ENCODE measurements at regions not wholly inside any gene's neighbourhood (a gene's known extent, or its start where the extent isn't known, plus 50 kb on each side); places are given as distances from the start of the nearest gene placed in this dataset.

DNA sequence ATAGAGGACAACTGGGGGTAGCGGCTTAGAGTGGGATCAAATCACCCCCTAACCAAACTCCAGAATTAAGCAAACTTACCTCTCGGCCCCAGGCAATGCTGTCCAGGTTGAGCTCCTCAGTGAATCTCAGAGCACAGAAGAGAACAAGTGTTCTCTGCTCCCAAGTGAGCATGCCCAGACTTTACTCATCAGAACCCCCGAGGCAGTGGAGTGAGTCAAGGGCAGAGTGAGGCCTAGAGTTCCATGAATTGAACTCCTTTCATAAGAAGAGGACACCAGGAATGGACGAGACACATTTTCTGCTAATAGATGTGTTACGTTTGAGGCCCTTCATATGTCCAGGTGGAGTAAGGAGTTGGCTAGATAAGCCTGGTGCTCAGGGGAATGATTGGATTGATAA lies 134.0 kb upstream of the DTNBP1 start:
- no peak for TF ChIP-seq ZFX (IDR thresholded peaks at IDR 0.05)
- H3K27ac ChIP-seq = no peak overlapping the region

DNA sequence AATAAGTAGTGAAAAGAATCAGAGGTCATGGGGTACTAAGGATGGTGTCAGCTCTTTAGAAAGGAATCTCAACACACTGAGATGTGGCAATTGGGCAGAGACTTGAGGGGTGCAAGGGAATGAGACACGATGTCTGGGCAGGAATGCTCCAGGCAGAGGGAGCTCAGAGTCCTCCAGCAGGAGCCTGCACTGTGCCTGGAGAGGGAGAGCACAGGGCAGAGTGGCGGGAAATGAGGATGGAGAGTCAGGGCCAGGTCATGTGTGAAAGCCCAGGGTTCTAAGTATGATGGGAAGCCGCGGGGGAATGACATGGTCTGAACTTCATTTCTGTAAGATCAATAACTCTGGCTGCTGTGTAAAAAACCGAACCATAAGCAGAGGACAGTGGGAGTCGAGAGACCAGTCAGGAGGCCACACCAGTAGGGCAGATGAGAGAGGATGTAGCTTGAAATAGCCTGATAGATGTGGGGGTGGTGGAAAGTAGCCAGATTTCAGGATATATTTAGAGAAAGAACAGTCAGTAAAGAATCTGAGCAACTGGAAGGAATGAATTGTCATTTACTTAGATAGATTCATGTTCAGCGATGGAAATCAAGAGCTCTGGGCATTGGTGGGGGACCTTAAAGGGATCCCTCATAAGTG lies 133.4 kb upstream of the DTNBP1 start:
- H3K27ac ChIP-seq = no peak overlapping the region
- TF ChIP-seq ZFX (IDR thresholded peaks at IDR 0.05) = no peak
- TF ChIP-seq, protein P1, sequence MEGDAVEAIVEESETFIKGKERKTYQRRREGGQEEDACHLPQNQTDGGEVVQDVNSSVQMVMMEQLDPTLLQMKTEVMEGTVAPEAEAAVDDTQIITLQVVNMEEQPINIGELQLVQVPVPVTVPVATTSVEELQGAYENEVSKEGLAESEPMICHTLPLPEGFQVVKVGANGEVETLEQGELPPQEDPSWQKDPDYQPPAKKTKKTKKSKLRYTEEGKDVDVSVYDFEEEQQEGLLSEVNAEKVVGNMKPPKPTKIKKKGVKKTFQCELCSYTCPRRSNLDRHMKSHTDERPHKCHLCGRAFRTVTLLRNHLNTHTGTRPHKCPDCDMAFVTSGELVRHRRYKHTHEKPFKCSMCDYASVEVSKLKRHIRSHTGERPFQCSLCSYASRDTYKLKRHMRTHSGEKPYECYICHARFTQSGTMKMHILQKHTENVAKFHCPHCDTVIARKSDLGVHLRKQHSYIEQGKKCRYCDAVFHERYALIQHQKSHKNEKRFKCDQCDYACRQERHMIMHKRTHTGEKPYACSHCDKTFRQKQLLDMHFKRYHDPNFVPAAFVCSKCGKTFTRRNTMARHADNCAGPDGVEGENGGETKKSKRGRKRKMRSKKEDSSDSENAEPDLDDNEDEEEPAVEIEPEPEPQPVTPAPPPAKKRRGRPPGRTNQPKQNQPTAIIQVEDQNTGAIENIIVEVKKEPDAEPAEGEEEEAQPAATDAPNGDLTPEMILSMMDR (conservative IDR thresholded peaks at IDR 0.05) = no peak

DNA sequence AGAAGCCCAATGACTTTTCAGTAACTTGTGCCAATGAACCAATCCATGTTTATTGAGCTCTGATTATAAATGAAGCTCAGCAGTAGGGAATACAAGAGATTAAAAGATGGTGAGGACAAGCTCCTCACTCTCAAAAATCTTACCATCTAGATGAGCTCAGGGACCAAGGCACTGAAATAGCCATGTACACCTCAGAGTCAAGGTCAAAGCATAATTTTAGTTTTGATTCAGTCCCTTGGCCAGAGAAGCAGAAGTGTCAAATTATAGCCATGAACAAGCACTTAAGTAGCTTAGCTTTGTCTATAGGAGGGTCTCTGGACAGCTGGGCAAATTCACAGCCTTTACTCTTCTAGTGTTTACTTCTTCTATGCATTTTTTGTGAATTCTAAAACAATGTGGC lies 131.0 kb upstream of the DTNBP1 start:
- H3K27ac ChIP-seq = no peak overlapping the region
- TF ChIP-seq, protein P1 (conservative IDR thresholded peaks at IDR 0.05) = no peak
- no peak for TF ChIP-seq ZFX (IDR thresholded peaks at IDR 0.05)

DNA sequence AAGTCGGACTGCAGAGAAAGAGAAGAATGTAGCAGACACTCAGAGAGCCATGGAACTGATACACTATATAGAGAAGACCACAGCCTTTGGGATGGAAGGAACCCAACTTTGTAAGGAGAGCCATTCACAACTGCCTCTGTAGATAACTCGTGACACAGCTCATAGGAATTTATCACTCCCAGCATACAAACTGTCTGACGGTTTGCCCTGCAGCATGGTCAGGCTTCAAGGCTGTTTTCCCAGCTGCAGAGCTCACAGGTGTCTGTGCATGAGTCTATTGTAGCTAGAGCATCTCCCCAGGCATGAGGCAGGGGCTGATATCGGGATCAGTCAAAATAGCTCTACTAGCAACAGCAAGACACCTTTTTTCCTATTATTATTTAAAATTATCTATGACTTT lies 130.5 kb upstream of the DTNBP1 start:
- no peak overlapping the region for H3K27ac ChIP-seq

DNA sequence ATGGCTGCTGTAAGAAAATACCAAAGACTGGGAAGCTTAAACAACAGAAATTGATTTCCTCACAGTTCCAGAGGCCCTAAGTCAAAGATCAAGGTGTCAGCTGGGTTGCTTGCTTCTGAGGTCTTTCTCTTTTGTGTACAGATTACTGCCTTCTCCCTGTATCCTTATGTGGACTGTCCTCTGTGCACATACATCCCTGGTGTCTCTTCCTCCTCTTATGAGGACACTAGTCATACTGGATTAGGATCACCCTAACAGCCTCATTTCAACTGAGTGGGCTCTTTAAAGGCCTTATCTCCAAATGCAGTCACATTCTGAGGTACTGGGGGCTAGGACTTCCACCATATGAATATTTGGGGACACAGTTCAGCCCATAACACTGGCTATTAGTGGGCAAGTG lies 130.0 kb upstream of the DTNBP1 start:
- no peak overlapping the region for H3K27ac ChIP-seq
- TF ChIP-seq, protein P1 (conservative IDR thresholded peaks at IDR 0.05) = no peak
- no peak for TF ChIP-seq ZFX (IDR thresholded peaks at IDR 0.05)

More for the DNA sequence above, 130.5 kb upstream of the DTNBP1 start:
- TF ChIP-seq, protein P1 (conservative IDR thresholded peaks at IDR 0.05) = no peak
- no peak for TF ChIP-seq ZFX (IDR thresholded peaks at IDR 0.05)

DNA sequence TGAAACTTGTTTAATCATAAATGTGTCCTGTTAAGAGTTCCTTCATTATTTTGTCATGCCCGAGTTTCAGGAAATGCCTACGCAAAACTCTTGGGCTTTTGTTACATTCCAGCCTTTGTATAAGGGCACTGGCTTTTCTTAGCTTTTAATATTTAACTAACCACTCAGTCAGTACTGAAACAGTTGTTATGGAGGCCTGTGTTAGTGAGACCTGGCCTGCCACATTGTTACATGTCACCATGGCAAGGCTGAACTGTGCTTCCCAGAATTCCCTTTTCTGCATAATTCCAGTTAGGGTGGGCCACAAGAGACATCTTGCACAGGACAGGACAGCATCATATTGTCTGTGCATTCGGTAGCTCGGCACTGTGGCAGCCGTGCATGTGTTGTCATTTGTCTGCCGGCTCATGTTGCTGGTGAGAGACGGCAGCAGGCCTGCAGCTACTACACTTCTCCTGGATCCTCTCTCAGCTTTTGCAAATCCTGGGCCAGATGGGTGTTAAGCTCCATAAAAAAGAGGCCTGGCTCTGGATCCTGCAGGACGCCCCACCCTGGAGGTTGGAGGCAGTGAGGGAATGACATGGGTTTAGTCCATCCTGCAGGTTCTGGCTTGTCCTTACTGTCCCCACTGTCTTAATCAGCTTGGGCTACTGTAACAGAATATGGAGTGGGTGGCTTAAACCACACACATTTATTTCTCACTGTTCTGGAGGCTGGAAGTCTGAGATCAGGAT lies 128.8 kb upstream of the DTNBP1 start:
- TF ChIP-seq ZFX (IDR thresholded peaks at IDR 0.05) = no peak
- TF ChIP-seq, protein P1 (conservative IDR thresholded peaks at IDR 0.05) = no peak
- H3K27ac ChIP-seq = no peak overlapping the region

DNA sequence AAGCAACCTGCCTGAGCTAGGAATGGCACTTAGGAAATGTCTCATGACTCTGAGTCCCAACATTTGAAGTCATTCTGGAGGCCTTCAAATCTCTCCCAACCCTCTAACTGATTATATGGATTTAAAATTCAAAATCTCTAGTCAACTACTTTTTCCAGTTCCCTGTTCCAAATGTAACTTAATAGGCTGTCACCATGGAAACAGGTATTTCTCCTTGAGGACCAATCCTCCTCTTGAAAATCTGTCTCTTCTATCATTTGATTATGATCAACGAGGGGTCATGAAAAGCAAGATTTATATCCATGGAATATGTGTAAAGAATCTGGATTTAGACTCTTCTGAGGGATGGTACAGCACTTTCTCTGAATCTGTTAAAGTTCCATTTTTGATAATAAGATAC lies 127.3 kb upstream of the DTNBP1 start:
- TF ChIP-seq ZFX (IDR thresholded peaks at IDR 0.05) = no peak
- TF ChIP-seq, protein P1 (conservative IDR thresholded peaks at IDR 0.05) = no peak
- no peak overlapping the region for H3K27ac ChIP-seq
